ENCODE measurements at regions not wholly inside any gene's neighbourhood (a gene's known extent, or its start where the extent isn't known, plus 50 kb on each side); places are given as distances from the start of the nearest gene placed in this dataset.

GRCh38 chr5:175820230-175820629 is 51.1 kb upstream of the CPLX2 start:
- no peaks in the 10 kb centered on the region for H3K4me1 ChIP-seq
- TF ChIP-seq, protein P1, sequence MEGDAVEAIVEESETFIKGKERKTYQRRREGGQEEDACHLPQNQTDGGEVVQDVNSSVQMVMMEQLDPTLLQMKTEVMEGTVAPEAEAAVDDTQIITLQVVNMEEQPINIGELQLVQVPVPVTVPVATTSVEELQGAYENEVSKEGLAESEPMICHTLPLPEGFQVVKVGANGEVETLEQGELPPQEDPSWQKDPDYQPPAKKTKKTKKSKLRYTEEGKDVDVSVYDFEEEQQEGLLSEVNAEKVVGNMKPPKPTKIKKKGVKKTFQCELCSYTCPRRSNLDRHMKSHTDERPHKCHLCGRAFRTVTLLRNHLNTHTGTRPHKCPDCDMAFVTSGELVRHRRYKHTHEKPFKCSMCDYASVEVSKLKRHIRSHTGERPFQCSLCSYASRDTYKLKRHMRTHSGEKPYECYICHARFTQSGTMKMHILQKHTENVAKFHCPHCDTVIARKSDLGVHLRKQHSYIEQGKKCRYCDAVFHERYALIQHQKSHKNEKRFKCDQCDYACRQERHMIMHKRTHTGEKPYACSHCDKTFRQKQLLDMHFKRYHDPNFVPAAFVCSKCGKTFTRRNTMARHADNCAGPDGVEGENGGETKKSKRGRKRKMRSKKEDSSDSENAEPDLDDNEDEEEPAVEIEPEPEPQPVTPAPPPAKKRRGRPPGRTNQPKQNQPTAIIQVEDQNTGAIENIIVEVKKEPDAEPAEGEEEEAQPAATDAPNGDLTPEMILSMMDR (IDR thresholded peaks at IDR 0.05; ENCODE audit: insufficient read depth in 1 of 2, low read depth in 1 of 2, low read length in 1 of 2, severe bottlenecking in 1 of 2, unreplicated experiment in 1 of 2), result no peak
- no peaks in the 10 kb centered on the region for H3K36me3 Mint-ChIP-seq (ENCODE audit: insufficient read depth, unreplicated experiment)
- BruUV-seq (replicated peaks), result no TSS peak
- DNase-seq, result no peak
- no peaks in the 10 kb centered on the region for H3K36me3 ChIP-seq (ENCODE audit: control insufficient read depth, insufficient read depth, low read length)
- H3K4me1 Mint-ChIP-seq (ENCODE audit: low read depth, unreplicated experiment), result no peaks in the 10 kb centered on the region
- H3K9me3 Mint-ChIP-seq (ENCODE audit: unreplicated experiment), result no peaks in the 10 kb centered on the region
- no peak overlapping the region for H3K27ac Mint-ChIP-seq (ENCODE audit: unreplicated experiment)
- peaks cover 11% of the 10 kb centered on the region for H3K27me3 Mint-ChIP-seq (ENCODE audit: insufficient read depth, unreplicated experiment)
- H3K9me3 ChIP-seq, result no peaks in the 10 kb centered on the region
- H3K4me3 Mint-ChIP-seq (ENCODE audit: unreplicated experiment), result no peak overlapping the region
- ChIA-PET CTCF (no interaction called here), POLR2A (no interaction called here)
- no peaks in the 10 kb centered on the region for H3K27me3 ChIP-seq (replicated peaks; ENCODE audit: control insufficient read depth, insufficient read depth, low read length)
- no peak overlapping the region for H3K4me3 ChIP-seq (ENCODE audit: low read depth, low read length)
- intact Hi-C loops (cut with micrococcal nuclease; ENCODE audit: unreplicated experiment), result no loop called here

All from Caco-2 (cell line).